RWPE1 (cell line): ENCODE measurements at regions not wholly inside any gene's neighbourhood (a gene's known extent, or its start where the extent isn't known, plus 50 kb on each side); places are given as distances from the start of the nearest gene placed in this dataset.

Experiments
- CTCF ChIA-PET: fragments of 350-600 bp; sonication (Branson Sonifier 250); formaldehyde crosslinking; extraction: SDS; loops from one replicate; lab custom pipeline; 2021; lab: Yijun Ruan, JAX
- POLR2A ChIA-PET: fragments of 400-600 bp; formaldehyde crosslinking; extraction: SDS; loops from one replicate; lab custom pipeline; 2020; ENCODE audit warnings: antibody characterized with exemption; ENCODE audit not compliant: low non-redundant PET; lab: Yijun Ruan, JAX
- DNase-seq: peaks from one replicate; pipeline ENCODE4 v3.0.0; 2012; ENCODE audit warnings: low spot score
- H3K27ac ChIP-seq: fragments of 450-650 bp; 2 replicates; pipeline ENCODE4 v1.5.1; 2017
- CTCF ChIP-seq: fragments of 450-650 bp; conservative IDR thresholded peaks from 2 replicates; pipeline ENCODE4 v1.5.1; 2017; ENCODE audit warnings: low read depth, mild to moderate bottlenecking

GRCh38 chr17:34699181-34699580 is 119.8 kb downstream of the TMEM132E start:
- no peak overlapping the region for H3K27ac ChIP-seq
- no peak for TF ChIP-seq CTCF
- no peak for DNase-seq
- ChIA-PET CTCF (interaction anchor here (0.6 kb wide), 1 partner anchor 1758 kb away, joined by 3 read pairs; no protein-coding TSS in a partner anchor), POLR2A (no interaction called here)

- no peak overlapping the region for H3K27ac ChIP-seq
- POLR2A ChIA-PET = no interaction called here
- peak; percentile 64 for DNase-seq
- no peak for TF ChIP-seq CTCF
- CTCF ChIA-PET = interaction anchor here (0.5 to 0.8 kb wide), 2 partner anchors 67 to 76 kb away, joined by 3 to 4 read pairs; no protein-coding TSS in a partner anchor
Measured at GRCh38 chr17:34692920-34693319, 113.5 kb downstream of the TMEM132E start.
